HG02642 (cell line): ENCODE measurements at regions not wholly inside any gene's neighbourhood (a gene's known extent, or its start where the extent isn't known, plus 50 kb on each side); places are given as distances from the start of the nearest gene placed in this dataset.

ENCODE experiments used
- ATAC-seq: cut with Tn5 transposase; IDR thresholded peaks from one replicate; pipeline ENCODE4 v1.9.1; 2021; ENCODE audit warnings: mild to moderate bottlenecking; ENCODE audit not compliant: unreplicated experiment, poor library complexity

DNA sequence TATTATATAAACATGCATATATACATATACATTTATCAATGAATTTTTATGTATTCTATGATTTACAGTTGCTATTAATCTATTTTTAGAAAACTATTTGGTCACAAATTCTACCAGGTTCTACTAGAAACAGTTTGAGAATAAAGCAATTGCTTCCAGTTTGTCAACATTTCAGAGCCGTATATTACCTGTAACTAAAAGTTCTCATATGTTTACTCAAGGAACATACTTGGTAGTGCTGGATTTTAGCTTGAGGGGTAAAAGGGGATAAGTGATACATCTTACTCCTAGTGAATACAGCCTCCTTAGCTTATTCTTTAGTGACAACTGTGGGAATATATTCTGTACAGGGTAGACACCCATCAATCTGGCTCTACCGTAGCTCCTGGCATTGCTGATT, 1590.5 kb upstream of the LRRTM3 start:
- no peak for ATAC-seq

DNA sequence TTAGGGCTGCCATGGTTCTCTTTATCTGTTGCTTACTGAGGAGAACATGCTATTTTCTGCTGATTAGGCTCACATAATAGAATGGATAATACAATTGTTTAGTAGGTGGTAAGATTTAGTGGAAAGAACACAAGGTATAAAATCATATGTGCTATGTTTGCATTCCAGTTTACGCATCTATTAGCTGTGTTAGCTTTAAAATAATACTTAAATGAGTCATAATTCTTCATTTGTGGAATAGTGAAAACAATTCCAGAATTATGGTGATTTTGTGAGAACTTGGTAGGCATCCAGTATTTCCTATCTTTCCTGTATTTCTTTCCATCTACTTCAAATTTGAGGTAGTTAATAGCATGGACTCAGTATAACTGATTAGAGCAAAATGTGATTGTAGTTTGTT, 1585.5 kb upstream of the LRRTM3 start:
- no peak for ATAC-seq

DNA sequence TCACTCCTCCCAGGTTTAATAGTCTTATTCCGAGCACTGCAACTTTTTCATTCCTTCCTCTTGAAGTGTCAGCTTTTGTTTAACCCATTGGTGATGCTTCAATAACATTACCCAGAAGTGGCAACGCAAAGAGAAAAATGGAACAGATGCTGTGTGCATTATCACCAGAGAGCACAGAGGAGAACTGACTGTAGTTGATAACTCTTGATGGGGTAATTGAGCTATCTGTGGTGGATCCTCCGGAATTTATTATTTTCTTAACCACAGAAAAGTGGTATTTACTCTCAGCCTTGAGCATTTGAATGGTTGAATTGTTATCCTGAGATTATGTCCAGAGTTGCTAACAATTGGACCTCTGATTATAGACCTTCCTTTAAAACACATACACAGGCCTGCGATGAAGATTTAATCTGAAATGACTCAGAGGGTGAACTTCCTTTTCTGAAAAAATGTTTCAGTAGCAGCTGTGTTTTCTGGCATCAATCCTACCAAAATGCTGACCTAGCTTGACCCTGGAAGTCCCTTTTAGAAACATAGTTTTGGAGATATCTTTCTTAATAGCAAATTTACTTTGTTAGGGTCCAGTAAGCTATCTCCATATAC, 1584.4 kb upstream of the LRRTM3 start:
- no peak for ATAC-seq

GRCh38 chr10:65342245-65342644, 1583.6 kb upstream of the LRRTM3 start:
- no peak for ATAC-seq

DNA sequence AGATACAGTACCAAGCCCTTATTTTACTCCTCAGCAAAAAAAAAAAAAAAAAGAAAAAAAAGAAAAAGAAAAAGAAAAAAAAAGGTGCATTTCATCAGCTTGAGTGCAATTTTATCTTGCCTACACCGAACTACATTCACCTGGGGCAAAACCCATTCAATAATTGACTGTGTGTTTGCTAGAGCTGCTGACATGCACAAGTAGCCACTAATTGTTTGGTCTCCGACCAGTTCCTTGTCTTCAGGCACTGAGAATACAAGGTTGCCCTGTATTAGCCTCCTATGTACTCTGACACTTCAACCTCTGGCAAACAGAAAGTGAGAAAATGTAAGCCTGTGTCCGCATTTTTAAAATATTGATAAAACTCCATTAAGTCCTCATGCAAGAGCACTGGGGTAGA, 1579.4 kb upstream of the LRRTM3 start:
- no peak for ATAC-seq

DNA sequence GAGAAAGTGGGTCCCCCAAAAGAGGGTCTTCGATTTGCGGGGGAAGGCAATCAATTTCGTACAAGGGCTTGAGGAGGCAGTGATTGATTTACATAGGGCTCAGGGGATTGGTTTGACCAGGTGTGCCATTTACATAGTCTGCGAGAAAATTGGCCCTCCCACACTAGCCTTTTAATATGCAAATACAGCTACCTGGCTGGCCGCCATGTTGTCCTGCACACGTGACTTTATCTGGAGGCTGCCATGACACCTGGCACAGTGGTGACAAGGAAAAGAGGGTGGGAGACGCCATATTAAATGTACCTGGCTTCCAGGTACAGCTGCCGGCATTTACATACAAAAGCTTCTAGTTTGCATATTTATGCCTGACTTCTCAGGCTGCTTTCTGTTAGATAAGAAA, 1577.2 kb upstream of the LRRTM3 start:
- ATAC-seq, result no peak

DNA sequence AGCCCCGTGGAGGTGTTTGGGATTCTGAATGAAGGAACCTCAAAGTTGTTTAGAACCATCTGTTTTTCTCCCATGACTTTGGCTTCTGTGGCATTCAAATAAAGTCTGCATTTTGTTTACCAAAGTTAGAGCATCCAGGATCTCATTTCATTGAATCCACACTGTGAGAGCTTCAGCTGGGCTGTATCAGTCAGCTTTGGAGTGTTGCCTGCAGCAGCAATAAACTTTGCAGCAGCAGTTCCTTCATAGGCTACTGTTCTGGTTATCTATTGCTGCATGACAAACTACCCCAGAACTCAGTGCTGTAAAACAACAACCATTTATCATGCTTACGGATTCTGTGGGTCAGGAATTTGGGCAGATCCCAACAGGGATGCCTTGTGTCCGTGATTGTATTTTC, 1575.2 kb upstream of the LRRTM3 start:
- no peak for ATAC-seq

- no peak for ATAC-seq
These were observed 1570.6 kb upstream of the LRRTM3 start for GRCh38 chr10:65355141-65355680.

GRCh38 chr10:65358565-65358964, 1567.3 kb upstream of the LRRTM3 start:
- no peak for ATAC-seq

DNA sequence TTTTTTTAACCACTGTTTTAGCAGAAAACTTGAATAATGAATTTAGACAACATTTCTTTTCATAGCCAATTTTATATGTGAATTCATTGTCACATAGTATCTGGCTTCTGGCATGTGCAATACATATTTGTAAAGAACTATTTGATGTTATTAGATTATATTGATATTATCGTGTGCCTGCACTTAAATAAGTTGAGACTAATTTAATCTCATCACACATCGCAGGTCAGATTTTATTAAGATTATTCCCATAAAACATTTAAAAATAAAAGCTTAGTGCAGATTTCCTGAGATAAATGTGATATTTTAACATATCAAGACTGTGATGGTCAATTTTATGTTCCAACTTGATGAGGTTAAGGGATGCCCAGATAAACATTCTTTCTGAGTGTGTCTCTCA, 1565.3 kb upstream of the LRRTM3 start:
- ATAC-seq, result no peak

DNA sequence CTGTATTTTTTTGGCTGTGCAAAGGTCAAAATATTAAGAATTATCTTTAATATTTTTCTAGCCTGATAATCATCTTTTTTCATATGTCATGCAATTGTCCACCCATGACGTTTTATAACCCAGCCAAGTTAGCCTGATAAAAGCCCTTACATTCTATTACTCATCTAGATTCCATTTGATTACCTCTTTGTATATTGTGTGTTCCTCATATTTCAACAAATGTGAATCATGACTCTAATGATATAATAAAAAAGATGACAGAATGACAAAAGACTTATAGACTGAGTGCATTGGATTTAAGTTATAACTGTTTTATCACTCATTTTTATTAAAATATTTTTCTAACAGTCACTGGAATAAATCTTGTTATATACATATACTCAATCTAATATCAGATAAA, 1560.0 kb upstream of the LRRTM3 start:
- ATAC-seq, result no peak

- no peak for ATAC-seq
These were observed 1558.1 kb upstream of the LRRTM3 start for GRCh38 chr10:65367706-65368105.

- no peak for ATAC-seq
These were observed 1550.3 kb upstream of the LRRTM3 start for GRCh38 chr10:65375528-65375927.

DNA sequence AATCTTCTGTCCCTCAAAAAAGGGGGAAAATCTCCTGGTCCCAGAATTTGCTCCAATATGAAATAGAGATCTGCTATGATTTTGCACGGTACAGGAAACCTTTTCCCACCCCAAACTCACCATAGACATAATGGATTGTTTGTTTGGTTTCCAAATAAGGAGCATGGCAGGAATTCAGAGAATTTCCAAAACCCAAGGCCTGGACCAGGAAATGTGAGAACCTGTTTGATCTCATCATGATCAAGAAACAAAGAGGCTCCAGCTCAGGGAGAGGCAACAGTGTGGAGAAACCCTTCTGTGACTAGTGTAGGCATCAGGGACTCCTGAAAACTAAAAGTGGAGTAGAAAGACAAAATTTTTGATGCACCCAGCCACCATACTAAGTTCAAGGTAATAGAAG, 1548.1 kb upstream of the LRRTM3 start:
- no peak for ATAC-seq

GRCh38 chr10:65394502-65395297, 1531.1 kb upstream of the LRRTM3 start:
- no peak for ATAC-seq

GRCh38 chr10:65395631-65396030, 1530.2 kb upstream of the LRRTM3 start:
- no peak for ATAC-seq

GRCh38 chr10:65396997-65397396, 1528.8 kb upstream of the LRRTM3 start:
- ATAC-seq, result no peak

- ATAC-seq, result no peak
These were observed 1517.4 kb upstream of the LRRTM3 start for GRCh38 chr10:65408401-65408800.

- ATAC-seq, result no peak
These were observed 1512.8 kb upstream of the LRRTM3 start for GRCh38 chr10:65413001-65413400.

GRCh38 chr10:65415318-65415717, 1510.5 kb upstream of the LRRTM3 start:
- no peak for ATAC-seq

GRCh38 chr10:65416094-65416493, 1509.7 kb upstream of the LRRTM3 start:
- ATAC-seq, result no peak

- no peak for ATAC-seq
These were observed 1506.2 kb upstream of the LRRTM3 start for GRCh38 chr10:65419629-65420028.
